HG03558 (cell line): ENCODE measurements at regions not wholly inside any gene's neighbourhood (a gene's known extent, or its start where the extent isn't known, plus 50 kb on each side); places are given as distances from the start of the nearest gene placed in this dataset.
A peak's percentile ranks its signal among the peaks of the same experiment; 100 is the strongest.
"Not testable (repeated sequence)": the region's sequence is repeated elsewhere in the genome, so short reads cannot be mapped to it uniquely, and the experiment has no call there.

Experiments
- ATAC-seq: cut with Tn5 transposase; IDR thresholded peaks from one replicate; pipeline ENCODE4 v1.9.1; 2021; ENCODE audit warnings: moderate number of reproducible peaks; ENCODE audit not compliant: unreplicated experiment; ENCODE audit errors: extremely low read depth

DNA sequence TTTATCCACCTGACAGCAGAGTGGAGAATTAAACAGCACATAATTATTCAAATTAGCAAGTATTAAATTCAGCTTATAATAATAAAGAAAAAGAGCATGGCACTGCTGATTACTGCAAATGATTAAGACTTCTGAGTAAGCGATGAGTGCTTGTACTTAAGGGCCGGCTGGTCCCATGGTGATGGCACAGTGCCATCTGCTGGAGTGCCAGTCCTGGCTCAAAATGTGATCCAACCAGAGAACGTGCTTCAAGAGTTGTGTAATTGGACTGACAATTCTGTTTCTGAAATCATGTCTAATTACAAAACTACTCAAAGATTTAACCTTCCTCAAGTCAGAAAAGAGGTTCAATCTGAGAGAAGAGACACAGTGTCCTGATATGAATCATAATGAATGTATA is 181.6 kb upstream of the RGS17 start:
- ATAC-seq = no peak

DNA sequence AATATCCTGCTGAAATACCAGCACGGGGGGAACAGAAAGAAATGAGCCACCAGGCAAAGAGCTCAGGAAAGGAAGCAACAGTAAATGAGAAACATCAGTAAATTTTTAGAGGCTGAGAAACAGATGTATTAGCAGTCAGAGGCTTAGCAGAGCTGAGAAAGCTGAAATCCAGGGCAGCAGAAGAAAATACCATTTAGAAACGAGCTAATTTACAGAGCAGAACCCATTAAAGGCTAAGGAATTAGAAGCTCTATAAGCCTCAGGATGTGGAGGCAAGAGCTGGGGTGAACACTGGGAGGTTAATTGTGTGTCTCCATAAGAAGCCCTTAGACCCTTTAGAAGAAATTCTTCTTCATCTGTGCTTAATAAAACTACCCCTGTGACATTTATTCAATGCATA is 178.6 kb upstream of the RGS17 start:
- no peak for ATAC-seq

DNA sequence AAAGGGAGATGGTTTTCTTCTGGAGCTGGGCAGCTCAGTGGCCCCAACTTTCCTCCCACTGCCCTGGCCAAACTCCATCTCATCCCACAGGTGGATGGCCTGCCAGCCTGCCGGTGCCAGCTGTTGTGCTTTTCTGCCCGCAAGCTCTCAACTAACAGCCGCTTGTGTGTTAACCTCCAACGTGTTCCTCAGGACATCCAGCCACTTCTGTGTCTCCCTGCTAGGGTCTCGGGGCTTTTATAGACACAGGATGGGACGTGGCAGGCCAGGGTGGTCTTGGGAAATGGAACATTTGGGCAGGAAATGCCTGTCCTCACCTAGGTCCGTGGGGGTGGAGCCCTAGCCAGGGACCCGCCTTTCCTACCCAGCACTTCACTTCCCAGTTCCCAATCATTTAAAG is 171.1 kb upstream of the RGS17 start:
- no peak for ATAC-seq

DNA sequence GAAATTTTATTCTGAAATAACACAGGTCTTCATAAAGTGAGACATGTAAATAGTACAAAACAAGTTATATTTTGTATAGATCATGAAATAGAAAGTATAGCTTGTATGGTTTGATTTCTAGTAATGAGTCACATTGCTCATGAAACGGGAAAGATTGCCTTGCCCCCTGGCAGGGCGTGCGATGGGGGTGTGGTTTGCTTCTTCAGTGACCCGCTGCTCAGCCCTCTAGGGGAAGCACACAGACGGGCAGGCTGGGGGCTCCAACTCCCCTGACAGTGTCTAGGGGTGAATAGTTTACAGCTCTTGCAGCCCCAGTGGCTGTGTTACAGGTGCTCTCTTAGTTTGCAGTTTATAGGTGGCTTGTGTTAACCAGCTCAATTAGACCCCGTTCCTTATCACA is 170.5 kb upstream of the RGS17 start:
- ATAC-seq = peak; percentile 59

DNA sequence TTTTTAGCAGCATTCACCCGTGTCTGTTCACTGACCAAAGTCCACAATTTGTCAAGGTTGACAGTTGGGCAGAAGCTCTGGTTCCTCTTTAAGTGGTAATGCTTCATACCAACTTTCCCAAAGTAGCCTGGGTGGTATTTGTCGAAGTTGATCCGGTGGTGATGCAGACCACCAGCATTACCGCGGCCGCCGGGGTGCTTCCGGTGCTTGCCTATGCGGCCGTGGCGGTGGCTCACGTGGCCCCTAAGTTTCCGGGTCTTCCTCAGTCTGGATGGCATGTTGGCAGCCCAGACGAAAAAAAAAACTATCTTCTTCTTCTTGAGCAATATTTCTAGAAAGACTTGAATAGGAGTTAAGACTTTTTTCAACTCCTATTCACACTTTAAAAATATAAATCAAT is 151.4 kb upstream of the RGS17 start:
- not testable (repeated sequence) for ATAC-seq

DNA sequence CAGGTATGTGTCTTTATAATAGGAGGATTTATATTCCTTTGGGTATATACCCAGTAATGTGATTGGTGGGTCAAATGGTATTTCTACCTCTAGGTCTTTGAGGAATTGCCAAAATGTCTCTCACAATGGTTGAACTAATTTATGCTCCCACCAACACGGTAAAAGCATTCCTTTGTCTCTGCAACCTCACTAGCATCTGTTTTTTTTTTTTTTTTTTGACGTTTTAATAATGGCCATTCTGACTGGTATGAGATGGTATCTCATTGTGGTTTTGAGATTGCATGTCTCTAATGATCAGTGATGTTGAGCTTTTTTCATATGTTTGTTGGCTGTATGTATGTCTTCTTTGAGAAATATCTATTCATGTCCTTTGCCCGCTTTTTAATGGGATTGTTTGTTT is 144.9 kb upstream of the RGS17 start:
- no peak for ATAC-seq

DNA sequence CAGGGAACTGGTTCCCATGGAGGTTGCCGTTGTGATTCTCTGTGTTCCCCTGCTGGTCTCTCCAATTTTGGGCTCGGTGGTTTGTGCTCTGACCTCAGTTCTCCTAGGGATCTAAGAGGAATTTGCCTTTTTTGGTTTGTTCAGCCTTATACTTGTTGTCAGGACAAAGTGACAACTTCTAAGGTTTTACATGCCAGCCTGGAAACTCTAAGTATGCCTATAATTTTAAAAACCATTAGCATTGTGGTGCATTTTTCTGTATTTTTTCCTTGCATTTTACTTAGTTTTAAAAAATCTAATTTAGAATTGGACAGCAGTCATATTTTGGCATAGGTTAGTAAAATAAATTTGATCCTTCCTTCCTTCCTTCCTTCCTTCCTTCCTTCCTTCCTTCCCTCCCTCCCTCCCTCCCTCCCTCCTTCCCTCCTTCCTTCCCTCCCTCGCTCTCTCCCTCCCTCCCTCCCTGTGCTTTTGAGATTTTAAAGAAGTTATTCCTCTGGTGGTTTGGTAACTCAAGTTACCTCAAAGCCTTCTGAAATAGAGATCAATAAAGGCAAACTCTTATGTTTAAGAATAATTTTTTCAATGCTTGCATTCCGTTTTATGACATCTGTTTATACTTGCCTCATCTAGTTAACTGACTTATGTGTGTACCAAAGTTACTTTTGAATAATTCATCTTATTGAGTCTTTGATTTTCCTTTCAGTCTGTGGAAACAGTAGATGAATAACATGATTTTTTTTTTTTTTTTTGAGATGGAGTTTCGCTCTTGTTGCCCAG is 141.3 kb upstream of the RGS17 start:
- no peak for ATAC-seq

DNA sequence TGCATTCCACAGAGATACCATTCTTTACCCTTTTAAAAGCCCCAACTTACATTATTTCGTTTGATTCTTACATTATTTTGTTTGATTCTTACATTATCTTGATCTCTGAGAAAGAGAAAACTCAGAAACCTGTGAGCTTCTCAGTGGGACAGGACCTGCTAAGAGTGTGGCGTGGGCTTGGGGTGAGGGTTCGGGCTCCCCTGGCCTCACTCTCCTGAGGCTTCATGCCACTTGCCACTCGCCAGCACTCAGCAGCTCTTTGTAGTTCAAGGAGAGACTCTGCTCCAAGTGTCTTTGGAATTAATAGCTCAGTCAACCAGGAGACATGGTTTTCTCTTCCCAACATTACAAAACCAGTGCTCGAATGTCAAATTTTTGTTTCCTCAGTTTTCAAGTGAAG is 132.4 kb upstream of the RGS17 start:
- no peak for ATAC-seq

DNA sequence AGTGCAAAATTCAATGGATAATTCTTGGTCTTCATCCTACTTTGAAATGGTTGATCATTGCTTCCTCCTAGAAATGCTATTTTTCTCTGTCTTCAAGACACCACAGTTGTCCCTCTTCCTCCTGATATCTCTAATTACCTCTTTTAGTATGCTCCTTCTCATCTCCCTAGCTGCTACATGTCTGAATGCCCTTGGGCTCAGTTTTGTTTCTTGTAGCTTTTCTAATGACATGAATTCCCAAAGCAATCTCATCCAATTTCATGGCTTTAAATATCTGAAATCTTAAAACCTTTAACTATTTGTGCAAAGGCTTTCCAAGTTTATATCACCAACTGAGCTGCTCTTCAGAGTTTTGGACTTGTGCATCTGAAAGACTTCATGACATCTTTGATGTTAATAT is 120.2 kb upstream of the RGS17 start:
- ATAC-seq = no peak

DNA sequence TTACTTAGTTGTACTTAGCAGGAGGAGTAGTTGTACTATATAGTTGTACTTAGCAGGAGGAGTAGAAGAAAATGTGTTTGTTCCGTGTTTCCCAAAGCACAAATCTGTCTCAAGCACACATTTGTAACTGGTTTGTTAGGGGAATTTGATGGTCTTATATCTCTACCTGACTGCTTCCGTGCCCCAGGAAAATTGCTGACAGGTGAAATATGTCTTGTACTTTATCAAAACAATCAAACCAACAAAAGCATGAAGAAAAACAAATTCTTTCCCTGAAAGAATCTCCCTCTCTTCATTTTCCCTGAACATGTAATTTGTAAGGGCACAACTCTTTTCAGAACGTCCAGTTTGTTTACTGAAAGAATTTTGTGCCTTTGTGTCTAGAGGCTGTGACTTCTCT is 106.6 kb upstream of the RGS17 start:
- no peak for ATAC-seq

DNA sequence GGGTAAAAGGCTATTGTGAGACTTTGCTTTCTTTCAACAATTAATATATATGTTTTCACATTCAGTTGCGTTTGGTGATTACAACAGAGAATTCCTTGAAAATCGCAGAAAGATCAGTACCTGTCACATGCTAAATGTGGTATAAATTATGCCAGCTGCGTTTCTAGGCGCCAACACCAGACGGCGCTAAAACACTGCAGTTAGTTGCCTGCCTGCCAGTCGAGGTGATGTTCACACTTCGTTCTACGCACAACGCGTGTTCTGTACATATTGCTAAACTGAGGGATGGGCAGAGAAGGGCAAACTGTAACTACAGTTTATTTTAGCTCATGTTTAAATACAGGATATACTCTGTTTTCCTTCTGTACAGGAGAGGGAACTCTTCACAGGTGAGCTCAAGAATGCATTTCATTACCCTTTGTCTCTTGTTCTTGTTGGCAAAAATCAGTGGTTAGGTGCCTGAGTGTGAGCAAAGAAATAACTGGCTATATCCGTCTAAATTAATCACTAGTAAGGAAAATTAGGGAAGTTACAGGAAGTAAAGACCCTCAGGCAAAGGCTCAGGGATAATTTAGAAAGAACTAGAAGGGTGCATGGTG is 100.1 kb upstream of the RGS17 start:
- ATAC-seq = no peak

DNA sequence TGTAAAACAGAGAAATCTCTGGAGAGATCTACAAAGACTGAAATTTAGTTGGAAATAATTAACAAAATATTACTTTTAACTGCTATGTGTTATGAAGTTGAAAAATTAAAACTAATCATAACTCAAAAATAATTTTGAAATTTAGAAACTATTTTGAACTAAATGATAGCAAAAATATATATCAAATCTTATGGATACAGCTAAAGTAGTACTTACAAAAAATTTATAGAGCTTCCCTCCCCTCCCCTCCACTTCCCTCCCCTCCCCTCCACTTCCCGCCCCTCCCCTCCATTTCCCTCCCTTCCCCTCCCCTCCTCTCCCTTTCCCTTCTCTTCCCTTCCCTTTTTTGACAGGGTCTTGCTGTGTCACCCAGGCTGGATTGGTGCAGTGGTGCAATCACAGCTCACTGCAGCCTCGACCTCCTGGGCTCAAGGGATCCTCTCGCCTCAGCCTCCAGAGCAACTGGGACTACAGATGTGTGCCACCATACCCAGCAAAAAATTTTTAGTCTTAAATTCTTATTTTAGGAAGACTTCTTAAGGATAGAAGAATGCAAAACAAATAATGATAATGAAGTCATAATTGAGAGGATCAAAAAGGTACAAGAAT is 87.2 kb upstream of the RGS17 start:
- ATAC-seq = no peak

DNA sequence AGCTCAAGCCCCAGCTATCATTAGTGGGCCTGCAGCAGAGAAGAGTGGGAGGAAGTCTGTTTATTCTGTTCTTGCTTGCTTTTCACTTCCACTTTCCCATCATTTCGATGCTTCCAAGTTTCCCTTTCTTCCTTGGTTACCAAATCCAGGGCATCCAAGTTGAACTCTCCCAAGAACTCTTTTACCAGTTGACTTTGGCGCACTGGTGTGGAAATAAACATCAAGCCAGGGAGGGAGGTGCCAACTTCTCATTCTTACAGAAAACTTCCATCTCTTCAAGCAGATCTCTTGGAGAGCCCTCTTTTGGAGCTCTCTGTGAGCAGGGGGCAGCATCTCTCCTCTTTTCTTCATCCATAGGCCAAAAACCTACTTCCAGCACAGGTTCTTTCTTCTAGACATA is 85.7 kb upstream of the RGS17 start:
- ATAC-seq = no peak

DNA sequence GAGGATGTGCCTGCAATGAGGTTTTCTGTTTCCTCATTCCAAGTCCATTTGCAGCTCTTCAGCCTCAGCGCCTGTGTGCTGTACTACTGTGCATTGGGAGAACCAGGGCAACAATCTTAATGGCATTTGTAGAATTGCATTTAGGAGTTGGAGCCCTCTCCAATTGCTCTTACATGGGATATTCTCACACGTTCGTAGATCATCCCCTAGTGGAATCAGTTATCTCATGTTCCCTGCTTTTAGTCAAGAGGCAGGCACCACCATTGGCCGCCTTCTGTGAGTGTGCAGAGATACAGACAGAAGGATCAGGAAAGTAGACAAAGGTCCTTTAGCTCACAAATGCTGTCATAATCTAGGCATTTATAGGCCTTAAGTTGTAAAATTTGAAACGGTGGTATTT is 84.2 kb upstream of the RGS17 start:
- no peak for ATAC-seq

DNA sequence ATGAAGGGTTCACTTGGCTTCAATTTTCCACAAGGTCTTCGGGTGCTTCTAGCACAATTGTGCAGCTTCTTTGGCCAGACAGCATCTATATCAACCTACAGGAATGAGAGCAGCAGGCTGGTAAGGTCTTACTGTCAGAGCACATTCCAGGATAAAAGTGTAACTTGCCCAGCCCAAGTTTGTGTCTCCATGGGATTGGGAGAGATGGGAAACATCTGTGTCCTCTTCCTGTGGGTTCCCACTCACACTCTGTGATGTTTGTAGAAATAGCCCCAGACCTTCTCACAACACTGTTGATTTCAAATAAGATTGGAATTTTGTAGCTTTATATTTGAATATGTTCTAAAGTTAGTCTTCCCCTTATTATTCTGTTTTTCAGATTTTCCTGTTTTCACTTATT is 83.4 kb upstream of the RGS17 start:
- ATAC-seq = no peak

DNA sequence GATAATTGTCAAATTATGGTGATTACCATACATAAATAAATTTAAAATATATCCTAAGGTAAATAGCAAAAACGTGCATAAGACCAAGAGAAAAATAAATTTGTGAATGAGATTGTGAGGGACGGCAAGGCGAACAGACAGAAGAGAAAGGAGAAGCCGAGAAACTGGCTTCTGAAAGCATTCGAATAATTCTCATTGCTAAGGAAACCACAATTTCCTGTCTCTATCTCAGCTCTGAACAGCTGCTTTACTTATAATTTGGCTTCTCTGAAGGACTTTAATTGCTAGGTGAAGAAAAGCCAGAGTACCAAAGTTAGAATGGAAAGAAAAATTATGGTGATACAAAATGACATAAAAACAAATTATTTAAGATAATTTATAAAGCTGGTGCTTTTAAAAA is 79.0 kb upstream of the RGS17 start:
- ATAC-seq = peak; percentile 83

DNA sequence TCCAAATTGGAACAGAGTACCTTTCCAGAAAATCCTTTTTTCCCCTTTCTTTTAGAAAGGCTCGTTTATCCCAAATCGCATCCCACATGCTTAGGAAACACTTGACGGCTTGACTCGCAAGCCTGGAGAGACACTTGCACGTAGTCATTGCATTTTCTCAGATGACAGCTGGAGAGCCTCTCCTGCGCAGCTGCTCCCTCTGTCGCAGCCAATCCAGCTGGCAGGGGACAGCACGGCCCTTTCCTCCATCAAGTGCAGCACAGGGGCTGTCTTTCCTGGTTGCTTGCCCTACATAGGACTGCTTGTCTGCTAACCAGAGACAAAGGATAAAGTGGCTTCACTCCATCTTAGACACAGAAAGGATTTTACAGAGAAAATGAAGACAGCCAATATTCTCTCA is 77.6 kb upstream of the RGS17 start:
- no peak for ATAC-seq

DNA sequence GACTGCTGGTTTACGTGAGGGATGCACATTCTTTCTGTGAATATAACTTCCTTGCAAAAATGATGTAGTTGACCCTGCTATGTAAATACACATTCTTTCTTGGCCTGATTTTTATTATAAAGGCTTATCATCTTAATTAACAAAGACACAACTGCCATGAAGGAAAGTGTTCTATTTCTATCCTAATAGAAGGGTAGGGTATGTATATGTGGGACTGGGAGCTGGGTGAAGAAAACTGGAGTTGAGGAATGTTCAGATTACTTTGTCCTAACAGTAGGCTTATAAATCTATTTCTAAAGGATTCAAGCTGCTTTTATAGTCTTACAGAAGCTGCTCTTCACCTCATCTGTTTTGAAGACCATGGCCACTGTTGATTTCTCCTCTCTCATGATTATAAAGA is 76.5 kb upstream of the RGS17 start:
- no peak for ATAC-seq

DNA sequence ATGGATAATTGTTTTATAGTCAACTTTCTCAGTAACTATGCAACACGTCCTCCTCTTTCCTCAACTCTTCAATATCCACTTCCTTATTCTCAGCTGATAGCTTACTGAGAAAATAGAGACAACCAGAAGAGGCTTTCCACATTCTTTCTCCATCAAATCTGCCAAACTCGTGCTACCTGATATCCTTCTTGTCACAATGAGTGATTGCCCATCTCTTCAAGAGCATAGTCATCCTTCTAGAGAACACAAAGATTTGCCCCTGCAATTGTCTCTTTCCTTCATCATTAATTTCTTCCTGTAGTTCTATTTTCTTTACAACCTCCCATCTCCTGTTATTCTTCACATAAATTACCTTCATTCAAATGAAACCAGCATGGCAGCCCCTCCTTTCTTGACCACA is 75.9 kb upstream of the RGS17 start:
- no peak for ATAC-seq

DNA sequence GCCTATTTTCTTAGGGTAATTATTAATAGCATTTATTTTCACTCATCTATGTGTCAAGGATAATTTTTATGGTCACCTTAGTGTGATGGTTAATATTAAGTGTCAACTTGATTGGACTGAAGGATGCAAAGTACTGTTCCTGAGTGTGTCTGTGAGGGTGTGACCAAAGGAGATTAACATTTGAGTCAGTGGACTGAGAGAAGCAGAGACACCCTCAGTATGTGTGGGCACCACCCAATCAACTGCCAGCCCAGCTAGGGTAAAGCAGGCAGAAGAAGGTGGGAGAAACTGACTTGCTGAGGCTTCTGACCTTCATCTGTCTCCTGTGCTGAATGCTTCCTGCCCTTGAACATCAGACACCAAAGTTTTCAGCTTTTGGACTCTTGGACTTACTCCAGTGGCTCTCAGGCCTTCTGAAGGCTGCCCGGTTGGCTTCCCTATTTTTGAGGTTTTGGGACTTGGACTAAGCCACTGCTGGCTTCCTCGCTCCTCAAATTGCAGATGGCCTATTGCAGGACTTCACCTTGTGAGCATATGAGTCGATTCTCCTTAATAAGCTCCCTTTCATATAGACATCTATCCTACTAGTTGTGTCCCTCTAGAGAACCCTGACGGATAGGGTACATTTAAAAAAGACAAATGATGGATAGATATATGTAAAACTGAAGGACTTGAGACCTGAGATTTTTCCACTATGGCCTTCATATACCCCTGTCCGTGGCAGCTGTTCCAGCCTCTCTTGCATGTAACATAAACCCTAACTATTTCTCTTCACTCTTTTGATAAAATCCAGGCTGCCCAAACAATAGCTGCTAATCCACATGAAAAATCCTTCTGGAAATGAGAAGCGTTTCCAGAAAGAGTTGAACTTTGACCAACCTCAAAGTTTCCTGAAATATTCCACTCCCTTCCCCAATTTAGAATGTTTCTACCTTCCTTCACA is 62.1 kb upstream of the RGS17 start:
- ATAC-seq = no peak

DNA sequence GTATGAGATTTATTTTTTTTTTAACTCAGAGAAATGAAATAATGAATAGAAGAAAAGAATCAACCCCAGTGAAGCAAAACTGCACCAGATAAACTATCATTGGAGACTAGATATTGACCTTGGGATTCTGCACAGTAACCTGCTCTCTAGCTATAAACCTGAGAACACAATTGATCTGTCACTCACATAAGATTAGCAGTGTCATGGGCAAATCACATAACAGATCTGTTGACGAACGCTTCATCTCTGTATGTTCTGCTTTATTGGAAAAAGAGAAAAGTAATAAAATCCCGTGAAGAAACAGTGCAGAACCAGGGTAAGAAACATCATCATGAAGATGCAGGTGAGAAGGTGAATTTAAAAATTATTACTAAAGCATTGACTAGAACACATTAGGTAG is 52.8 kb upstream of the RGS17 start:
- no peak for ATAC-seq
